H1 (cell line): ENCODE measurements at regions not wholly inside any gene's neighbourhood (a gene's known extent, or its start where the extent isn't known, plus 50 kb on each side); places are given as distances from the start of the nearest gene placed in this dataset.

Experiments
- CTCF ChIA-PET: fragments of 300-600 bp; sonication (Branson Sonifier 250); formaldehyde crosslinking; loops from one replicate; lab custom pipeline; 2021; ENCODE audit not compliant: partially characterized antibody; lab: Charles Lee
- POLR2A ChIA-PET: fragments of 300-600 bp; sonication (Branson Sonifier 250); formaldehyde crosslinking; loops from one replicate; lab custom pipeline; 2021; ENCODE audit warnings: inconsistent platforms; ENCODE audit not compliant: partially characterized antibody; lab: Charles Lee
- DNase-seq, 2 experiments: peaks; one replicate each; pipeline versions ENCODE4 v3.0.0 to v3.0.0-alpha.2; 2010 to 2022; ENCODE audit warnings: low spot score in 2 of 2, low read depth in 1 of 2, mixed read lengths in 1 of 2
- FAIRE-seq: peaks from 2 replicates; lab custom pipeline; 2011; peaks lifted over from hg19 to GRCh38; lab: Jason Lieb, UNC
- H2AFZ ChIP-seq: 2 replicates; pipeline ENCODE4 v1.8.1; 2012; ENCODE audit warnings: low read length, inconsistent platforms
- H2AK5ac ChIP-seq: 2 replicates; pipeline ENCODE4 v1.6.1; 2013; ENCODE audit warnings: low read depth, low read length
- H2BK120ac ChIP-seq: replicated peaks from 2 replicates; pipeline ENCODE3; 2013; ENCODE audit warnings: low read depth, low read length, inconsistent platforms
- H2BK12ac ChIP-seq: 2 replicates; pipeline ENCODE4 v1.6.1; 2013; ENCODE audit warnings: low read depth, low read length
- H2BK15ac ChIP-seq: 2 replicates; pipeline ENCODE4 v1.6.1; 2013; ENCODE audit warnings: low read length
- H2BK20ac ChIP-seq: 2 replicates; pipeline ENCODE4 v1.6.1; 2013; ENCODE audit warnings: low read length
- H2BK5ac ChIP-seq: 2 replicates; pipeline ENCODE4 v1.6.1; 2013; ENCODE audit warnings: low read depth, low read length
- H3K14ac ChIP-seq: 2 replicates; pipeline ENCODE4 v1.6.1; 2013; ENCODE audit warnings: inconsistent platforms; ENCODE audit not compliant: insufficient read length
- H3K18ac ChIP-seq: 2 replicates; pipeline ENCODE4 v1.6.1; 2013; ENCODE audit warnings: low read length; ENCODE audit errors: extremely low read depth
- H3K23ac ChIP-seq: 2 replicates; pipeline ENCODE4 v1.6.1; 2013; ENCODE audit warnings: inconsistent platforms; ENCODE audit not compliant: insufficient read length
- H3K23me2 ChIP-seq: 2 replicates; pipeline ENCODE4 v1.6.1; 2013; ENCODE audit warnings: low read depth, low read length
- H3K27ac ChIP-seq: 2 replicates; pipeline ENCODE4 v1.6.1; 2011; ENCODE audit warnings: low read depth, low read length, inconsistent platforms
- H3K27me3 ChIP-seq, 4 experiments: replicated peaks in 1 of 4; 1 replicate in 1 of 4; 2 replicates in 3 of 4; pipeline versions ENCODE4 v1.6.1 to v1.8.1; 2011 to 2013; ENCODE audit warnings: low read length in 3 of 4, mild to moderate bottlenecking in 3 of 4, inconsistent platforms in 2 of 4, mixed read lengths in 2 of 4, moderate library complexity in 1 of 4; ENCODE audit not compliant: control insufficient read depth in 3 of 4, insufficient read depth in 3 of 4; ENCODE audit errors: extremely low read depth in 1 of 4
- H3K36me3 ChIP-seq, 4 experiments: 2 replicates each; pipeline versions ENCODE4 v1.6.1 to v1.8.1; 2011 to 2013; ENCODE audit warnings: mild to moderate bottlenecking in 4 of 4, low read length in 3 of 4, moderate library complexity in 2 of 4, control low read depth in 1 of 4, inconsistent platforms in 1 of 4; ENCODE audit not compliant: insufficient read depth in 4 of 4, control insufficient read depth in 2 of 4
- H3K4ac ChIP-seq: replicated peaks from 2 replicates; pipeline ENCODE3; 2013; ENCODE audit warnings: low read length, low read depth, mixed read lengths, inconsistent platforms; ENCODE audit not compliant: insufficient read length
- H3K4me1 ChIP-seq, 4 experiments: replicated peaks in 1 of 4; 1 replicate in 1 of 4; 2 replicates in 3 of 4; pipeline versions ENCODE4 v1.6.1 to v1.8.1; 2011 to 2013; ENCODE audit warnings: low read length in 3 of 4, inconsistent platforms in 2 of 4, mixed read lengths in 1 of 4; ENCODE audit not compliant: insufficient read depth in 4 of 4, control insufficient read depth in 3 of 4
- H3K4me2 ChIP-seq, 2 experiments: 2 replicates each; pipeline versions ENCODE4 v1.6.1 to v1.8.1; 2011 to 2013; ENCODE audit warnings: low read depth in 2 of 2, low read length in 2 of 2, control low read depth in 1 of 2, inconsistent platforms in 1 of 2, mild to moderate bottlenecking in 1 of 2; ENCODE audit not compliant: insufficient read depth in 1 of 2
- H3K4me3 ChIP-seq, 4 experiments: fragments of 200-600, 300-600 bp in 1 of 4; sonication (generic), shearing (Covaris generic), sonication (Bioruptor Twin) in 1 of 4; 2 replicates each; pipeline versions ENCODE4 v1.5.1 to v1.8.1; 2011 to 2016; ENCODE audit warnings: low read length in 4 of 4, low read depth in 3 of 4, control low read depth in 2 of 4, inconsistent platforms in 2 of 4, mild to moderate bottlenecking in 2 of 4, mixed read lengths in 1 of 4, moderate library complexity in 1 of 4; ENCODE audit not compliant: insufficient read depth in 2 of 4; ENCODE audit errors: extremely low read depth in 1 of 4
- H3K56ac ChIP-seq: replicated peaks from 2 replicates; pipeline ENCODE3; 2013; ENCODE audit warnings: low read depth, mild to moderate bottlenecking, mixed read lengths, low read length, inconsistent platforms; ENCODE audit not compliant: insufficient read length
- H3K79me1 ChIP-seq: 2 replicates; pipeline ENCODE4 v1.6.1; 2013; ENCODE audit warnings: low read depth, low read length, control low read depth
- H3K79me2 ChIP-seq, 2 experiments: 2 replicates each; pipeline versions ENCODE4 v1.6.1 to v1.8.1; 2012 to 2013; ENCODE audit warnings: low read length in 2 of 2, mild to moderate bottlenecking in 2 of 2, inconsistent platforms in 1 of 2; ENCODE audit not compliant: insufficient read depth in 2 of 2, control insufficient read depth in 1 of 2
- H3K9ac ChIP-seq, 4 experiments: replicated peaks in 1 of 4; 1 replicate in 1 of 4; 2 replicates in 3 of 4; pipeline versions ENCODE4 v1.6.1 to v1.8.1; 2011 to 2013; ENCODE audit warnings: low read depth in 3 of 4, low read length in 3 of 4, control low read depth in 2 of 4, mild to moderate bottlenecking in 2 of 4, moderate library complexity in 2 of 4, inconsistent platforms in 1 of 4; ENCODE audit errors: extremely low read depth in 1 of 4
- H3K9me3 ChIP-seq, 2 experiments: 2 replicates each; pipeline versions ENCODE4 v1.6.1 to v1.8.1; 2012 to 2013; ENCODE audit warnings: mild to moderate bottlenecking in 2 of 2, moderate library complexity in 2 of 2, control low read depth in 1 of 2, inconsistent platforms in 1 of 2, low read depth in 1 of 2, low read length in 1 of 2, mixed read lengths in 1 of 2; ENCODE audit not compliant: insufficient read depth in 2 of 2
- H4K20me1 ChIP-seq, 2 experiments: replicated peaks in 1 of 2; 2 replicates each; pipeline versions ENCODE3 to v1.8.1; 2011 to 2013; ENCODE audit warnings: inconsistent platforms in 2 of 2, low read length in 2 of 2, mild to moderate bottlenecking in 1 of 2; ENCODE audit not compliant: insufficient read depth in 2 of 2, control insufficient read depth in 1 of 2
- H4K5ac ChIP-seq: 2 replicates; pipeline ENCODE4 v1.6.1; 2013; ENCODE audit warnings: low read length, low read depth, mixed read lengths, inconsistent platforms; ENCODE audit not compliant: insufficient read length
- H4K8ac ChIP-seq: 2 replicates; pipeline ENCODE4 v1.8.0; 2013; ENCODE audit warnings: mild to moderate bottlenecking, moderate library complexity, low read length, inconsistent platforms; ENCODE audit not compliant: insufficient read depth; ENCODE audit errors: extremely low read depth
- H4K91ac ChIP-seq: replicated peaks from 2 replicates; pipeline ENCODE3; 2013; ENCODE audit warnings: low read length, mixed read lengths, inconsistent platforms; ENCODE audit not compliant: insufficient read length
- BACH1 ChIP-seq: IDR thresholded peaks from 2 replicates; pipeline ENCODE4 v1.6.1; 2012; ENCODE audit warnings: low read length, improper control_type of control experiment
- BCL11A ChIP-seq, 2 experiments: IDR thresholded peaks; one replicate each; pipeline ENCODE4 v1.6.1; 2011; ENCODE audit warnings: low read depth in 2 of 2, low read length in 2 of 2, mild to moderate bottlenecking in 2 of 2
- CTBP2 ChIP-seq: IDR thresholded peaks from 2 replicates; pipeline ENCODE4 v1.7.0; 2011; ENCODE audit warnings: borderline replicate concordance, mild to moderate bottlenecking, moderate library complexity, mixed read lengths, low read length; ENCODE audit not compliant: insufficient read depth, insufficient read length
- EZH2 ChIP-seq: fragments of 200-600 bp; sonication (generic); IDR thresholded peaks from 2 replicates; pipeline ENCODE4 v1.7.1; 2012; ENCODE audit warnings: low read depth, mild to moderate bottlenecking, moderate library complexity, low read length, inconsistent platforms; ENCODE audit not compliant: severe bottlenecking
- GABPA ChIP-seq: IDR thresholded peaks from 2 replicates; pipeline ENCODE4 v1.6.1; 2011; ENCODE audit warnings: mild to moderate bottlenecking, low read length, moderate library complexity, borderline replicate concordance; ENCODE audit not compliant: insufficient read depth
- NANOG ChIP-seq: IDR thresholded peaks from 2 replicates; pipeline ENCODE4 v1.6.1; 2011; ENCODE audit warnings: low read length, low read depth, mild to moderate bottlenecking, inconsistent platforms; ENCODE audit not compliant: insufficient read depth, poor library complexity, severe bottlenecking
- NRF1 ChIP-seq: IDR thresholded peaks from 2 replicates; pipeline ENCODE4 v1.6.1; 2011; ENCODE audit warnings: mild to moderate bottlenecking, low read depth, low read length, improper control_type of control experiment
- RXRA ChIP-seq: IDR thresholded peaks from 2 replicates; pipeline ENCODE4 v1.6.1; 2011; ENCODE audit warnings: low read depth, mild to moderate bottlenecking, low read length, moderate library complexity; ENCODE audit not compliant: insufficient read depth
- SIN3A ChIP-seq, 2 experiments: IDR thresholded peaks in 1 of 2; conservative IDR thresholded peaks in 1 of 2; 2 replicates each; pipeline ENCODE4 v1.6.1; 2011 to 2012; ENCODE audit warnings: low read length in 2 of 2, improper control_type of control experiment in 1 of 2, low read depth in 1 of 2, mild to moderate bottlenecking in 1 of 2
- SIRT6 ChIP-seq: IDR thresholded peaks from one replicate; pipeline ENCODE4 v1.7.1; 2012; ENCODE audit warnings: low read length, inconsistent platforms
- SP1 ChIP-seq: IDR thresholded peaks from 2 replicates; pipeline ENCODE4 v1.6.1; 2011; ENCODE audit warnings: low read depth, low read length
- TAF1 ChIP-seq: IDR thresholded peaks from 2 replicates; pipeline ENCODE4 v1.6.1; 2011; ENCODE audit warnings: mild to moderate bottlenecking, low read depth, low read length
- TAF7 ChIP-seq: optimal IDR thresholded peaks from 2 replicates; pipeline ENCODE3; 2011; ENCODE audit warnings: low read depth, mild to moderate bottlenecking, inconsistent platforms, low read length, moderate library complexity, borderline replicate concordance
- WGBS, 2 experiments: shearing (Covaris generic) in 1 of 2; methylation state at CpG; one replicate each; pipeline versions ENCODE4 v1.1.6 to v1.1.7; 2013 to 2015; ENCODE audit warnings: low lambda C conversion rate in 2 of 2, mixed read lengths in 2 of 2, inconsistent platforms in 1 of 2, low coverage in 1 of 2, missing lambda C conversion rate in 1 of 2; ENCODE audit not compliant: insufficient replicate concordance in 2 of 2, insufficient coverage in 1 of 2, insufficient read length in 1 of 2; ENCODE audit errors: extremely low coverage in 1 of 2, missing lambda C conversion rate in 1 of 2; 5-methylcytosine and 5-hydroxymethylcytosine counted together

DNA sequence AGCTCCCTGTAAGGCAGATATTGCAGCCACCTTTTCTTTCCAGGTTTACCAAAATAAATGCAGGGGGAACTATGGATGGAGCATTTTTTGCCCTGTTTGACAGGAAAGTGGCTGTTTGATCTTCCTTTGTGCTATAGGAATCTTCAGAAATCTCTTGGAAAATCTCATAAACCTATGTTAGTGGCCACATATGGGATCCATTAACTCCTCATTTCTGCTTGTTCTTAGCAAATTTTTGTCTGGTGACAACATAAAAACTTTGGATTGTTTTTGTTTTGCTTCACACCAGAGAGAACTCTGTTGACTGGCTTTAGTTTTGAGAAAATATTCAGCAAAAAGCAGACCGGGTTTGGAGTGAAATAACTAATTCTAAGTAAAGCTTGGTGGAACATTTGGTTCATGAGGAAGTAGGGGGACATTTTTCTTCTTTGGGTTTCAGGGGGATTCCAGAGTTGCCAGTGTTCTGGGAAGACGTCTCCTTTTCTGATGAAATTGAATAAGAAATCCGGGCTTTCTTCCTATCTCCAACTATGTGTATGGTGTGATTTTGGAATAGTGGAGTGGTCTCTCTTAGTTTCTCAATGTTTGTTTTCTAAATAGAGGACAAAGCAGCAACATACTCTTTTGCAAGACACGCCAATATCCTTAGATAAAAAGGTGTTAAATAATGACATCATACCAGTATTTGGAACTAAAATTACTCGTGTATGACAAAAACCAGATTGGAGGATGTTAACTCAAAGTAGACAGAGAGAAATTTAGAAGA is 174.4 kb downstream of the ICOS start:
- no peak overlapping the region for H4K91ac ChIP-seq
- H3K4me1 ChIP-seq, result peaks cover 0 to 14% (median 10%) of the 10 kb centered on the region in 4 experiments; a peak in 5 of 7 replicates
- H3K4ac ChIP-seq, result no peak overlapping the region
- H3K18ac ChIP-seq, result no peak overlapping the region
- ChIA-PET POLR2A (no interaction called here), CTCF (interaction anchor here (0.5 to 7.3 kb wide), 7 partner anchors 10 to 809 kb away, joined by 3 to 46 read pairs (median 3); no protein-coding TSS in a partner anchor)
- no peak overlapping the region for H3K14ac ChIP-seq
- no peak overlapping the region for H2AK5ac ChIP-seq
- no peaks in the 10 kb centered on the region for H3K9me3 ChIP-seq
- H3K79me2 ChIP-seq, result no peaks in the 10 kb centered on the region
- no peak overlapping the region for H2BK5ac ChIP-seq
- WGBS, 2 experiments, result 89% methylated on average over 5 of the region's 5 CpGs; no CpG with 5 or more reads in 1 of the 2 experiments
- no peaks in the 10 kb centered on the region for H4K20me1 ChIP-seq
- no peak for FAIRE-seq
- H3K36me3 ChIP-seq, result no peaks in the 10 kb centered on the region
- H3K4me3 ChIP-seq, result no peak overlapping the region
- H2BK15ac ChIP-seq, result no peak overlapping the region
- no peak for DNase-seq
- H3K79me1 ChIP-seq, result no peaks in the 10 kb centered on the region
- no peak overlapping the region for H3K9ac ChIP-seq
- no peak overlapping the region for H3K27ac ChIP-seq
- H3K56ac ChIP-seq, result no peak overlapping the region
- no peak overlapping the region for H2BK20ac ChIP-seq
- no peak overlapping the region for H2BK120ac ChIP-seq
- H3K23ac ChIP-seq, result no peak overlapping the region
- H3K23me2 ChIP-seq, result no peaks in the 10 kb centered on the region
- no peaks in the 10 kb centered on the region for H3K27me3 ChIP-seq
- no peak overlapping the region for H2AFZ ChIP-seq
- H4K8ac ChIP-seq, result no peak overlapping the region
- H4K5ac ChIP-seq, result no peak overlapping the region
- no peak overlapping the region for H2BK12ac ChIP-seq
- no peak overlapping the region for H3K4me2 ChIP-seq
- no peak for TF ChIP-seq SIN3A (conservative IDR thresholded peaks at IDR 0.05 in 1 of 2, IDR thresholded peaks at IDR 0.05 in 1 of 2; ENCODE audit: low read depth in 1 of 2, low read length in 2 of 2)
- no peak for TF ChIP-seq SIRT6
- no peak for TF ChIP-seq RXRA
- TF ChIP-seq TAF1, result no peak
- TF ChIP-seq BCL11A (IDR thresholded peaks at IDR 0.05; ENCODE audit: low read depth in 2 of 2, low read length in 2 of 2), result no peak
- no peak for TF ChIP-seq BACH1
- TF ChIP-seq CTBP2, result no peak
- TF ChIP-seq NRF1, result no peak
- no peak for TF ChIP-seq EZH2
- no peak for TF ChIP-seq SP1
- TF ChIP-seq NANOG, result no peak
- no peak for TF ChIP-seq TAF7
- TF ChIP-seq GABPA, result no peak
